Mesendoderm (in vitro differentiated cells): ENCODE measurements at regions not wholly inside any gene's neighbourhood (a gene's known extent, or its start where the extent isn't known, plus 50 kb on each side); places are given as distances from the start of the nearest gene placed in this dataset.

ENCODE experiments used
- DNase-seq: peaks from one replicate; pipeline ENCODE4 v3.0.0; 2013
- H2AK5ac ChIP-seq: 2 replicates; pipeline ENCODE4 v1.6.1; 2013; ENCODE audit warnings: low read length, inconsistent platforms
- H2BK120ac ChIP-seq: 2 replicates; pipeline ENCODE4 v1.6.1; 2013; ENCODE audit warnings: low read depth, mild to moderate bottlenecking, low read length, moderate library complexity, mixed read lengths
- H2BK15ac ChIP-seq: replicated peaks from 2 replicates; pipeline ENCODE4 v1.6.1; 2013; ENCODE audit warnings: low read depth, mild to moderate bottlenecking, moderate library complexity
- H2BK5ac ChIP-seq: 2 replicates; pipeline ENCODE4 v1.6.1; 2013; ENCODE audit warnings: low read length, inconsistent platforms
- H3K18ac ChIP-seq: 2 replicates; pipeline ENCODE4 v1.6.1; 2013; ENCODE audit warnings: mild to moderate bottlenecking, low read length, mixed read lengths
- H3K23ac ChIP-seq: one replicate; pipeline ENCODE4 v1.6.1; 2013; ENCODE audit warnings: low read length
- H3K27ac ChIP-seq: 2 replicates; pipeline ENCODE4 v1.5.1; 2013; ENCODE audit warnings: low read depth, mild to moderate bottlenecking, inconsistent platforms, low read length, moderate library complexity
- H3K27me3 ChIP-seq: 2 replicates; pipeline ENCODE4 v1.6.1; 2013; ENCODE audit warnings: low read length, control low read depth, mild to moderate bottlenecking, inconsistent platforms; ENCODE audit not compliant: insufficient read depth, poor library complexity
- H3K36me3 ChIP-seq: 2 replicates; pipeline ENCODE4 v1.6.1; 2013; ENCODE audit warnings: low read length, inconsistent platforms; ENCODE audit not compliant: control insufficient read depth, insufficient read depth
- H3K4ac ChIP-seq: one replicate; pipeline ENCODE4 v1.6.1; 2013; ENCODE audit warnings: low read depth, mild to moderate bottlenecking, low read length, moderate library complexity
- H3K4me1 ChIP-seq: 2 replicates; pipeline ENCODE4 v1.6.1; 2013; ENCODE audit warnings: low read depth, low read length, inconsistent platforms; ENCODE audit not compliant: control insufficient read depth
- H3K4me2 ChIP-seq: 2 replicates; pipeline ENCODE4 v1.6.1; 2013; ENCODE audit warnings: low read length
- H3K4me3 ChIP-seq: 2 replicates; pipeline ENCODE4 v1.5.1; 2013; ENCODE audit warnings: mild to moderate bottlenecking, low read length
- H3K56ac ChIP-seq: one replicate; pipeline ENCODE4 v1.6.1; 2013; ENCODE audit warnings: low read length
- H3K79me1 ChIP-seq: 2 replicates; pipeline ENCODE4 v1.6.1; 2013; ENCODE audit warnings: low read length, inconsistent platforms
- H3K79me2 ChIP-seq: 2 replicates; pipeline ENCODE4 v1.6.1; 2013; ENCODE audit warnings: mild to moderate bottlenecking, low read length; ENCODE audit not compliant: control insufficient read depth, insufficient read depth
- H3K9ac ChIP-seq: 2 replicates; pipeline ENCODE4 v1.6.1; 2013; ENCODE audit warnings: low read length, inconsistent platforms
- H4K5ac ChIP-seq: one replicate; pipeline ENCODE4 v1.6.1; 2013; ENCODE audit warnings: low read length
- H4K8ac ChIP-seq: one replicate; pipeline ENCODE4 v1.6.1; 2013; ENCODE audit warnings: low read depth, mild to moderate bottlenecking, control low read depth, low read length, moderate library complexity
- WGBS: extraction: QIAGEN DNeasy Blood & Tissue Kit; methylation state at CpG from one replicate; pipeline ENCODE4 v1.1.7; 2013; ENCODE audit warnings: low lambda C conversion rate, missing lambda C conversion rate; ENCODE audit not compliant: insufficient coverage; ENCODE audit errors: extremely low coverage; 5-methylcytosine and 5-hydroxymethylcytosine counted together

DNA sequence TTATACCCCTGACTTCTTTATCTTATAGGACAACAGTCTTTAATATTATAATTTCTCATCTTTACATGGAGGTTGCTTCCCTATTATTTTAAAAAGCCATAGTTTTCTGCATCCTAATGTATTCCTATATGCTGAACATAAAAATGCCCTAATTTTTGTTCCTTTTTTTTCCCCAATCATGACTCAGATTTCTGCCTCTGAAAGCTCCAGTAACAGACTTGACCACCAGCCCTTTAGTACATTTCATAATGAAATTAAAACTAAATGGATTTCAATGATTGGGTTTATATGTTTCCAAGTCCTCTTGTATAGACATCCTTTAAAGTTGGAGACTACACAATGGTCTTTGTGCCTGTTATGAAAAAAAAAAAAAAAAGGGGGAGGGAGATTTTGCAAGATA is 712.5 kb downstream of the DIAPH3 start:
- no peak overlapping the region for H3K4ac ChIP-seq
- H3K18ac ChIP-seq = no peak overlapping the region
- no peaks in the 10 kb centered on the region for H3K27me3 ChIP-seq
- H3K9ac ChIP-seq = no peak overlapping the region
- no peak overlapping the region for H3K27ac ChIP-seq
- no peak overlapping the region for H3K23ac ChIP-seq
- DNase-seq = no peak
- no peak overlapping the region for H3K4me3 ChIP-seq
- no peak overlapping the region for H2BK120ac ChIP-seq
- no peaks in the 10 kb centered on the region for H3K79me1 ChIP-seq
- H3K4me1 ChIP-seq = peaks cover 7% of the 10 kb centered on the region
- H4K8ac ChIP-seq = no peak overlapping the region
- H3K4me2 ChIP-seq = no peak overlapping the region
- H2BK5ac ChIP-seq = no peak overlapping the region
- H3K56ac ChIP-seq = no peak overlapping the region
- no peak overlapping the region for H2BK15ac ChIP-seq
- no peak overlapping the region for H4K5ac ChIP-seq
- H3K79me2 ChIP-seq = no peaks in the 10 kb centered on the region
- H2AK5ac ChIP-seq = no peak overlapping the region
- no peaks in the 10 kb centered on the region for H3K36me3 ChIP-seq

- Histone ChIP-seq H2AK5ac (no peak overlapping the region), H3K56ac (peak overlapping the region; percentile 15), H3K79me2 (no peaks in the 10 kb centered on the region), H3K4me1 (peaks cover 5% of the 10 kb centered on the region), H4K5ac (no peak overlapping the region), H4K8ac (no peak overlapping the region), H3K4me3 (no peak overlapping the region), H2BK15ac (no peak overlapping the region), H3K4me2 (no peak overlapping the region), H3K18ac (no peak overlapping the region), H3K23ac (no peak overlapping the region), H3K4ac (peak overlapping the region; percentile 5), H2BK5ac (no peak overlapping the region), H3K79me1 (no peaks in the 10 kb centered on the region), H3K27me3 (no peaks in the 10 kb centered on the region), H3K36me3 (no peaks in the 10 kb centered on the region), H3K9ac (no peak overlapping the region), H3K27ac (no peak overlapping the region), H2BK120ac (no peak overlapping the region)
- WGBS = no CpG with 5 or more reads among the region's 8 CpGs
- DNase-seq = no peak
These were observed 711.4 kb downstream of the DIAPH3 start for GRCh38 chr13:59452189-59452890.

DNA sequence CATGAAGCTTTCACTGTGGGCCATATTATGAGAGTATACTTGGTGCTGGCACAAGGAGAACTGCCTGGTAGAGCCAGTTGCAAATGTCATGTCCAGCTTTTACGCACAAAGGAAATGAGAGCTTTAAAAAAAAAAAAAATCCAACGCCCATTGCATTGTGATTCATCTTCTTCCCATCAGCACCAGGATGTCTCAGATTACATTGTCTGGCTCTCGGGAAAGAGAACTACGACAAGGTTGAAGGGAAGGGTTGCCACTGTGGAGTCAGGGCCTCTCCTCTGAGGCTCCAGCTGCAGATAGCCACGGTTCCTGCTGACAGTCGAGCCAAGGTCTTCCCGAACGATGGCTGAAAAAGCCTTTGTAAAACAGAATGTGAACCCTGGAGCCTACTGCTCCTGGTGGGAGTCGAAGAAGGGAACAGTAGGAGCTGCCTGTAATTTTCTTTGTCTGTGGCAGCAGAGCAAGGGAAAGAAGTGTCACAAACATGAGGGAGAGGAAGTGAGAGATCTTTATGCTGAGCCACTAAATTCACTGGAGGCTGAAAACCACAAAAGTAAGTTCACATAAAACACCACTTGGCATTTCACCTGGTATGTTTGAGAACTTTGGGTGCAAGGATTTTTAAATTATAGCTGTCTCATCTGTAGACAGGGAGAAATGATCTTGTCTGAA is 704.7 kb downstream of the DIAPH3 start:
- H2BK5ac ChIP-seq = no peak overlapping the region
- no peak overlapping the region for H3K9ac ChIP-seq
- H2BK15ac ChIP-seq = no peak overlapping the region
- no peak overlapping the region for H4K8ac ChIP-seq
- H3K27me3 ChIP-seq = no peaks in the 10 kb centered on the region
- H3K36me3 ChIP-seq = no peaks in the 10 kb centered on the region
- H3K56ac ChIP-seq = peak overlapping the region; percentile 61
- H3K4me1 ChIP-seq = no peaks in the 10 kb centered on the region
- peak overlapping the region; percentile 3 for H3K27ac ChIP-seq
- no peaks in the 10 kb centered on the region for H3K79me2 ChIP-seq
- no peak overlapping the region for H2BK120ac ChIP-seq
- H3K4me2 ChIP-seq = no peak overlapping the region
- no peaks in the 10 kb centered on the region for H3K79me1 ChIP-seq
- no CpG with 5 or more reads among the region's 9 CpGs for WGBS
- H3K18ac ChIP-seq = peak overlapping the region; percentile 1
- H3K23ac ChIP-seq = no peak overlapping the region
- H3K4ac ChIP-seq = no peak overlapping the region
- H4K5ac ChIP-seq = no peak overlapping the region
- peak; percentile 32 for DNase-seq
- H3K4me3 ChIP-seq = no peak overlapping the region
- no peak overlapping the region for H2AK5ac ChIP-seq

- Histone ChIP-seq H3K79me1 (no peaks in the 10 kb centered on the region), H2BK5ac (no peak overlapping the region), H3K23ac (no peak overlapping the region), H3K4me1 (no peaks in the 10 kb centered on the region), H3K9ac (no peak overlapping the region), H3K18ac (peak overlapping the region; percentile 23), H3K4me2 (no peak overlapping the region), H3K4ac (peak overlapping the region; percentile 70), H3K27ac (no peak overlapping the region), H3K4me3 (no peak overlapping the region), H2AK5ac (no peak overlapping the region), H3K56ac (no peak overlapping the region), H4K5ac (no peak overlapping the region), H3K27me3 (no peaks in the 10 kb centered on the region), H3K36me3 (no peaks in the 10 kb centered on the region), H4K8ac (no peak overlapping the region), H2BK120ac (no peak overlapping the region), H3K79me2 (no peaks in the 10 kb centered on the region), H2BK15ac (peak overlapping the region; percentile 13)
- no CpG with 5 or more reads among the region's 2 CpGs for WGBS
- peak; percentile 39 for DNase-seq
These were observed 703.8 kb downstream of the DIAPH3 start for GRCh38 chr13:59459972-59460371.

DNA sequence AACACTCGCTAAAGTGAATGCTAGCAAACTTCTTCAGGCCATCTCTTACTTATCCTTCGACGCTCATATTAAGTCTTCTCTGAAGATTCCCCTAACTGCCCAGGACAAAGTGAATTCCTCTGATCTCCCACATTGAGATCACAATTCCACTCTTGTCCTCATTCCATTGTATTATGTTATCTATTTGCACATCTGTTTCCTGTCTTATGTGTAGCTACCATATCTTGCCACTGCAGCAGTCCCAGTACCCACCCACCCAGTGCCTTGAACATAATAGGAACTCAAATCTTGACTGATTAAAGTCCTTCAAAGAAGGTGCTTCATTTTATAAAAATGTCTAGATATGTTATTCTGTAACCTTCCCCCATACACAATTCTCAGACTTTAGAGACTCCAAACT is 702.3 kb downstream of the DIAPH3 start:
- Histone ChIP-seq H4K5ac (no peak overlapping the region), H3K4ac (no peak overlapping the region), H3K27me3 (no peaks in the 10 kb centered on the region), H3K23ac (no peak overlapping the region), H3K56ac (no peak overlapping the region), H3K79me2 (no peaks in the 10 kb centered on the region), H3K18ac (peak overlapping the region; percentile 39), H3K4me1 (peaks cover 1% of the 10 kb centered on the region), H2AK5ac (no peak overlapping the region), H4K8ac (no peak overlapping the region), H2BK5ac (no peak overlapping the region), H3K9ac (no peak overlapping the region), H3K27ac (no peak overlapping the region), H2BK120ac (no peak overlapping the region), H2BK15ac (no peak overlapping the region), H3K4me2 (no peak overlapping the region), H3K79me1 (no peaks in the 10 kb centered on the region), H3K36me3 (no peaks in the 10 kb centered on the region), H3K4me3 (no peak overlapping the region)
- DNase-seq = no peak
- WGBS = no CpG with 5 or more reads among the region's 3 CpGs

- H3K4me2 ChIP-seq = no peak overlapping the region
- no peaks in the 10 kb centered on the region for H3K27me3 ChIP-seq
- H3K4me3 ChIP-seq = no peak overlapping the region
- no peak overlapping the region for H3K56ac ChIP-seq
- H3K23ac ChIP-seq = no peak overlapping the region
- H3K79me1 ChIP-seq = no peaks in the 10 kb centered on the region
- no peak overlapping the region for H2BK15ac ChIP-seq
- no peak overlapping the region for H3K27ac ChIP-seq
- H3K36me3 ChIP-seq = no peaks in the 10 kb centered on the region
- DNase-seq = no peak
- H4K5ac ChIP-seq = no peak overlapping the region
- no peak overlapping the region for H2BK120ac ChIP-seq
- no peak overlapping the region for H3K4ac ChIP-seq
- WGBS = no CpG with 5 or more reads among the region's 3 CpGs
- H4K8ac ChIP-seq = no peak overlapping the region
- no peak overlapping the region for H2BK5ac ChIP-seq
- no peak overlapping the region for H3K9ac ChIP-seq
- H3K4me1 ChIP-seq = peaks cover 1% of the 10 kb centered on the region
- H3K18ac ChIP-seq = no peak overlapping the region
- no peaks in the 10 kb centered on the region for H3K79me2 ChIP-seq
- H2AK5ac ChIP-seq = no peak overlapping the region
These were observed 700.7 kb downstream of the DIAPH3 start for GRCh38 chr13:59463023-59463422.
